GM12874 (cell line): ENCODE measurements at regions not wholly inside any gene's neighbourhood (a gene's known extent, or its start where the extent isn't known, plus 50 kb on each side); places are given as distances from the start of the nearest gene placed in this dataset.

Experiments used
- TF ChIP-seq, protein P1 (sequence below): IDR thresholded peaks from 2 replicates; pipeline ENCODE4 v1.5.1; 2011; ENCODE audit warnings: low read depth, mild to moderate bottlenecking, control low read depth, low read length, moderate library complexity; ENCODE audit not compliant: insufficient read depth

DNA sequence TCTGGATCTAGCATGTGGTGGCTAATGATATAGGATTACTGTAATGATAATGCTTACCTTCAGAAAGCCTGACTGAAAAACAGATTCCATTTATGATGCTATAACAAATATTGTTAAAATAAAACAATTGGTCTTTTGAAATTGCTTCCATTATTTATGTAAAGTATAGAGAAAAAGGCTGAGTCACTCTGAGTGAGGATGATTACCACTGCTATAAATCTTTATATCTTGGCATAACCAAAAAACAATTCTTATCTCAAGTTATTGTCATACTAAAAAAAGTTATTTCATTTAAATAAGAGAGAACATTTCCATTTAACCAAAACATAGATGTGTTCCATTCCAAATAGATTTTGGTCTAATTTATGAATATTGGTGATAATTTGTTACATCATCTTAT lies 53.0 kb upstream of the DST start:
- TF ChIP-seq, protein P1, sequence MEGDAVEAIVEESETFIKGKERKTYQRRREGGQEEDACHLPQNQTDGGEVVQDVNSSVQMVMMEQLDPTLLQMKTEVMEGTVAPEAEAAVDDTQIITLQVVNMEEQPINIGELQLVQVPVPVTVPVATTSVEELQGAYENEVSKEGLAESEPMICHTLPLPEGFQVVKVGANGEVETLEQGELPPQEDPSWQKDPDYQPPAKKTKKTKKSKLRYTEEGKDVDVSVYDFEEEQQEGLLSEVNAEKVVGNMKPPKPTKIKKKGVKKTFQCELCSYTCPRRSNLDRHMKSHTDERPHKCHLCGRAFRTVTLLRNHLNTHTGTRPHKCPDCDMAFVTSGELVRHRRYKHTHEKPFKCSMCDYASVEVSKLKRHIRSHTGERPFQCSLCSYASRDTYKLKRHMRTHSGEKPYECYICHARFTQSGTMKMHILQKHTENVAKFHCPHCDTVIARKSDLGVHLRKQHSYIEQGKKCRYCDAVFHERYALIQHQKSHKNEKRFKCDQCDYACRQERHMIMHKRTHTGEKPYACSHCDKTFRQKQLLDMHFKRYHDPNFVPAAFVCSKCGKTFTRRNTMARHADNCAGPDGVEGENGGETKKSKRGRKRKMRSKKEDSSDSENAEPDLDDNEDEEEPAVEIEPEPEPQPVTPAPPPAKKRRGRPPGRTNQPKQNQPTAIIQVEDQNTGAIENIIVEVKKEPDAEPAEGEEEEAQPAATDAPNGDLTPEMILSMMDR, result no peak

- TF ChIP-seq, protein P1, result no peak
Measured at GRCh38 chr6:56694002-56694401, 51.3 kb upstream of the DST start.

- TF ChIP-seq, protein P1, result no peak
Measured at GRCh38 chr6:56693246-56693607, 50.5 kb upstream of the DST start.

GRCh38 chr6:56692523-56693245 lies 50.0 kb upstream of the DST start:
- TF ChIP-seq, protein P1, result no peak
